ENCODE measurements at regions not wholly inside any gene's neighbourhood (a gene's known extent, or its start where the extent isn't known, plus 50 kb on each side); places are given as distances from the start of the nearest gene placed in this dataset.

- no peak for TF ChIP-seq POLR2AphosphoS5 (IDR thresholded peaks at IDR 0.05)
- TF ChIP-seq CTCF (IDR thresholded peaks at IDR 0.05; ENCODE audit: poor library complexity, severe bottlenecking), result no peak
- TF ChIP-seq, protein P1, sequence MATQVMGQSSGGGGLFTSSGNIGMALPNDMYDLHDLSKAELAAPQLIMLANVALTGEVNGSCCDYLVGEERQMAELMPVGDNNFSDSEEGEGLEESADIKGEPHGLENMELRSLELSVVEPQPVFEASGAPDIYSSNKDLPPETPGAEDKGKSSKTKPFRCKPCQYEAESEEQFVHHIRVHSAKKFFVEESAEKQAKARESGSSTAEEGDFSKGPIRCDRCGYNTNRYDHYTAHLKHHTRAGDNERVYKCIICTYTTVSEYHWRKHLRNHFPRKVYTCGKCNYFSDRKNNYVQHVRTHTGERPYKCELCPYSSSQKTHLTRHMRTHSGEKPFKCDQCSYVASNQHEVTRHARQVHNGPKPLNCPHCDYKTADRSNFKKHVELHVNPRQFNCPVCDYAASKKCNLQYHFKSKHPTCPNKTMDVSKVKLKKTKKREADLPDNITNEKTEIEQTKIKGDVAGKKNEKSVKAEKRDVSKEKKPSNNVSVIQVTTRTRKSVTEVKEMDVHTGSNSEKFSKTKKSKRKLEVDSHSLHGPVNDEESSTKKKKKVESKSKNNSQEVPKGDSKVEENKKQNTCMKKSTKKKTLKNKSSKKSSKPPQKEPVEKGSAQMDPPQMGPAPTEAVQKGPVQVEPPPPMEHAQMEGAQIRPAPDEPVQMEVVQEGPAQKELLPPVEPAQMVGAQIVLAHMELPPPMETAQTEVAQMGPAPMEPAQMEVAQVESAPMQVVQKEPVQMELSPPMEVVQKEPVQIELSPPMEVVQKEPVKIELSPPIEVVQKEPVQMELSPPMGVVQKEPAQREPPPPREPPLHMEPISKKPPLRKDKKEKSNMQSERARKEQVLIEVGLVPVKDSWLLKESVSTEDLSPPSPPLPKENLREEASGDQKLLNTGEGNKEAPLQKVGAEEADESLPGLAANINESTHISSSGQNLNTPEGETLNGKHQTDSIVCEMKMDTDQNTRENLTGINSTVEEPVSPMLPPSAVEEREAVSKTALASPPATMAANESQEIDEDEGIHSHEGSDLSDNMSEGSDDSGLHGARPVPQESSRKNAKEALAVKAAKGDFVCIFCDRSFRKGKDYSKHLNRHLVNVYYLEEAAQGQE (IDR thresholded peaks at IDR 0.05; ENCODE audit: borderline replicate concordance), result no peak
- no peak for TF ChIP-seq RAD21 (conservative IDR thresholded peaks at IDR 0.05)
- no peak for TF ChIP-seq EZH2 (IDR thresholded peaks at IDR 0.05; ENCODE audit: borderline replicate concordance, insufficient read depth, low read length, poor library complexity, severe bottlenecking)
Measured at GRCh38 chr14:28589792-28590191, 176.8 kb upstream of the FOXG1 start.
